SK-N-SH (cell line): ENCODE measurements at regions not wholly inside any gene's neighbourhood (a gene's known extent, or its start where the extent isn't known, plus 50 kb on each side); places are given as distances from the start of the nearest gene placed in this dataset.

Experiments
- CTCF ChIA-PET: fragments of 300-600, 350-600 bp; formaldehyde crosslinking; extraction: SDS; loops from one replicate; lab custom pipeline; 2021; lab: Yijun Ruan, JAX
- POLR2A ChIA-PET: fragments of 350-600 bp; sonication (Branson Sonifier 250); formaldehyde crosslinking; extraction: SDS; loops from one replicate; lab custom pipeline; 2020; ENCODE audit warnings: antibody characterized with exemption, inconsistent platforms; lab: Yijun Ruan, JAX
- DNase-seq: peaks from one replicate; pipeline ENCODE4 v3.0.0; 2012
- H2AFZ ChIP-seq: fragments of 200-600 bp; sonication (generic); 2 replicates; pipeline ENCODE4 v1.8.1; 2016; ENCODE audit warnings: antibody characterized with exemption, mild to moderate bottlenecking, low read depth
- H3F3A ChIP-seq: fragments of 200-600 bp; sonication (generic); replicated peaks from 2 replicates; pipeline ENCODE3; 2016; ENCODE audit warnings: antibody characterized with exemption, mild to moderate bottlenecking; ENCODE audit not compliant: insufficient read depth
- H3K27ac ChIP-seq, 2 experiments: fragments of 200-500 bp in 1 of 2; fragments of 200-600 bp in 1 of 2; sonication (Bioruptor generic) in 1 of 2; sonication (generic), shearing (Covaris generic) in 1 of 2; 2 replicates each; pipeline versions ENCODE4 v1.5.1 to v1.6.1; 2014 to 2016; ENCODE audit warnings: low read depth in 2 of 2, inconsistent platforms in 1 of 2, low read length in 1 of 2, mild to moderate bottlenecking in 1 of 2, mixed read lengths in 1 of 2
- H3K27me3 ChIP-seq: fragments of 200-600 bp; sonication (generic), shearing (Covaris generic); 2 replicates; pipeline ENCODE4 v1.6.1; 2016; ENCODE audit warnings: mixed run types; ENCODE audit not compliant: insufficient read depth
- H3K36me3 ChIP-seq, 2 experiments: fragments of 200-500 bp in 1 of 2; fragments of 200-600 bp in 1 of 2; sonication (Bioruptor generic) in 1 of 2; sonication (generic) in 1 of 2; replicated peaks in 1 of 2; 2 replicates each; pipeline versions ENCODE3 to v1.5.1; 2014 to 2016; ENCODE audit warnings: low read length in 1 of 2, mild to moderate bottlenecking in 1 of 2; ENCODE audit not compliant: insufficient read depth in 2 of 2, control insufficient read depth in 1 of 2
- H3K4me1 ChIP-seq, 2 experiments: fragments of 200-500 bp in 1 of 2; fragments of 200-600 bp in 1 of 2; sonication (Bioruptor generic) in 1 of 2; sonication (generic), shearing (Covaris generic) in 1 of 2; 2 replicates each; pipeline versions ENCODE4 v1.5.1 to v1.6.1; 2014 to 2016; ENCODE audit warnings: low read depth in 1 of 2, low read length in 1 of 2, mixed run types in 1 of 2; ENCODE audit not compliant: insufficient read depth in 2 of 2, control insufficient read depth in 1 of 2
- H3K4me2 ChIP-seq: fragments of 200-600 bp; sonication (generic), shearing (Covaris generic); 2 replicates; pipeline ENCODE4 v1.6.1; 2017; ENCODE audit warnings: mixed run types
- H3K4me3 ChIP-seq, 2 experiments: fragments of 200-500 bp in 1 of 2; fragments of 200-600 bp in 1 of 2; sonication (Bioruptor generic) in 1 of 2; sonication (generic), shearing (Covaris generic) in 1 of 2; 2 replicates each; pipeline versions ENCODE4 v1.5.1 to v1.8.1; 2014 to 2016; ENCODE audit warnings: low read depth in 2 of 2, inconsistent platforms in 1 of 2, low read length in 1 of 2, mild to moderate bottlenecking in 1 of 2, mixed read lengths in 1 of 2, moderate library complexity in 1 of 2
- H3K79me2 ChIP-seq: fragments of 200-600 bp; sonication (generic); 2 replicates; pipeline ENCODE4 v1.8.1; 2017; ENCODE audit warnings: mild to moderate bottlenecking; ENCODE audit not compliant: insufficient read depth
- H3K9ac ChIP-seq: fragments of 200-600 bp; sonication (generic); 2 replicates; pipeline ENCODE4 v1.6.1; 2017; ENCODE audit warnings: mixed run types
- H3K9me2 ChIP-seq: fragments of 200-600 bp; sonication (generic); 2 replicates; pipeline ENCODE4 v1.6.1; 2017; ENCODE audit warnings: mixed run types
- H3K9me3 ChIP-seq: fragments of 200-600 bp; sonication (generic); 2 replicates; pipeline ENCODE4 v1.6.1; 2017; ENCODE audit warnings: mixed run types, mild to moderate bottlenecking, moderate library complexity
- H4K20me1 ChIP-seq: fragments of 200-600 bp; sonication (generic); 2 replicates; pipeline ENCODE4 v1.6.1; 2017; ENCODE audit warnings: mild to moderate bottlenecking, mixed run types; ENCODE audit not compliant: insufficient read depth
- EP300 ChIP-seq, 2 experiments: IDR thresholded peaks; 2 replicates each; pipeline versions ENCODE4 v1.4.0 to v1.6.1; 2012; ENCODE audit warnings: borderline replicate concordance in 1 of 2, low read depth in 1 of 2, low read length in 1 of 2
- EZH2phosphoT487 ChIP-seq: fragments of 200-600 bp; sonication (generic); IDR thresholded peaks from 2 replicates; pipeline ENCODE4 v1.6.1; 2017; ENCODE audit warnings: low read depth, mixed run types, mild to moderate bottlenecking, antibody characterized with exemption, moderate library complexity, borderline replicate concordance
- FOSL2 ChIP-seq: IDR thresholded peaks from 2 replicates; pipeline ENCODE4 v1.4.0; 2012; ENCODE audit warnings: low read depth, mild to moderate bottlenecking, moderate library complexity, borderline replicate concordance
- FOXJ3 ChIP-seq: sonication (generic); formaldehyde crosslinking; IDR thresholded peaks from 2 replicates; pipeline ENCODE4 v1.5.1; 2020; ENCODE audit warnings: mild to moderate bottlenecking, missing genetic modification reagents
- GABPA ChIP-seq: IDR thresholded peaks from 2 replicates; pipeline ENCODE4 v1.4.0; 2012; ENCODE audit warnings: low read depth, mild to moderate bottlenecking
- JUND ChIP-seq: IDR thresholded peaks from 2 replicates; pipeline ENCODE4 v1.4.0; 2012
- NFIC ChIP-seq: IDR thresholded peaks from 2 replicates; pipeline ENCODE4 v1.4.0; 2012; ENCODE audit warnings: borderline replicate concordance
- POLR2AphosphoS5 ChIP-seq: IDR thresholded peaks from 2 replicates; pipeline ENCODE4 v1.6.1; 2012; ENCODE audit warnings: low read depth, low read length
- RAD21 ChIP-seq: IDR thresholded peaks from 2 replicates; pipeline ENCODE4 v1.6.1; 2012; ENCODE audit warnings: mild to moderate bottlenecking, low read length
- RFX5 ChIP-seq: IDR thresholded peaks from 2 replicates; pipeline ENCODE4 v1.6.1; 2012; ENCODE audit warnings: mild to moderate bottlenecking, improper control_type of control experiment, low read length
- SIN3A ChIP-seq: IDR thresholded peaks from 2 replicates; pipeline ENCODE4 v1.6.1; 2012; ENCODE audit warnings: low read depth, mild to moderate bottlenecking, low read length, moderate library complexity, borderline replicate concordance
- SMC3 ChIP-seq: IDR thresholded peaks from 2 replicates; pipeline ENCODE4 v1.6.1; 2012; ENCODE audit warnings: low read depth, low read length, improper control_type of control experiment
- TAF1 ChIP-seq: IDR thresholded peaks from 2 replicates; pipeline ENCODE4 v1.6.1; 2012; ENCODE audit warnings: low read depth, mild to moderate bottlenecking, low read length, moderate library complexity, borderline replicate concordance
- YY1 ChIP-seq: IDR thresholded peaks from 2 replicates; pipeline ENCODE4 v1.4.0; 2012; ENCODE audit warnings: low read depth, mild to moderate bottlenecking
- WGBS: methylation state at CpG from one replicate; pipeline ENCODE4 v1.1.6; 2017; ENCODE audit warnings: low lambda C conversion rate; 5-methylcytosine and 5-hydroxymethylcytosine counted together
- TF ChIP-seq, protein P1 (sequence below): fragments of 150-350 bp; IDR thresholded peaks from 2 replicates; pipeline ENCODE4 v1.6.1; 2016; ENCODE audit warnings: mild to moderate bottlenecking, low read depth, low read length
- TF ChIP-seq, protein P2 (sequence below): IDR thresholded peaks from 2 replicates; pipeline ENCODE4 v1.6.1; 2012; ENCODE audit warnings: mild to moderate bottlenecking, low read depth, low read length, moderate library complexity
- TF ChIP-seq, protein P3 (sequence below): IDR thresholded peaks from 2 replicates; pipeline ENCODE4 v1.4.0; 2012; ENCODE audit warnings: low read depth, borderline replicate concordance
- TF ChIP-seq, protein P4 (sequence below): fragments of 150-350 bp; IDR thresholded peaks from 2 replicates; pipeline ENCODE4 v1.6.1; 2017; ENCODE audit warnings: antibody characterized with exemption, low read length, low read depth, borderline replicate concordance
- TF ChIP-seq, protein P5 (sequence below): IDR thresholded peaks from 2 replicates; pipeline ENCODE4 v1.4.0; 2012; ENCODE audit warnings: low read depth, borderline replicate concordance
- TF ChIP-seq, protein P6 (sequence below): IDR thresholded peaks from 2 replicates; pipeline ENCODE4; 2012

DNA sequence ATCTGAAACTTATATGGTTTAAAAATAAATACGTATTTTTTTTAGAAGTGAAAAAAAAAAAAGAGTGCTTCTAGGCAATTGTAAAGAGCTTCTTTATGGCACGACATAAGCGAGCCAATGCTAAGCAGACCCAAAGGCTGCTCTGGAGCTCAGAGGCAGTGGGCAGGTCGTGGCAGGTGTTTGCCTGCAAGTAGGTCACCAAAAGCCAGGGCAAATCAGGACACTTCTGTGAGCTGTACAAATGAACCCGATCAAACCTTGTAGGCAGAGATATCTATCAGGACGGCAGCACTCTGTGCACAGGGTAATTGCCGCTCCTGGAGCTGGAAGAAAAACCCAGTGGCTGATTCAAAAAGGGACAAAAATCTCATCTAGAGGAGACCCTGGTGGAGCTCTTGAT, 75.9 kb downstream of the IRX2 start:
- Histone ChIP-seq H3K79me2 (no peaks in the 10 kb centered on the region), H3K4me2 (no peak overlapping the region), H3K9ac (no peak overlapping the region), H2AFZ (no peak overlapping the region), H3K9me2 (no peaks in the 10 kb centered on the region), H3K27me3 (no peaks in the 10 kb centered on the region; the same call in 1 of the 2 replicates), H4K20me1 (no peaks in the 10 kb centered on the region), H3K27ac (no peak overlapping the region), H3K4me1 (no peaks in the 10 kb centered on the region), H3K9me3 (no peaks in the 10 kb centered on the region), H3K4me3 (no peak overlapping the region), H3K36me3 (no peaks in the 10 kb centered on the region), H3F3A (no peaks in the 10 kb centered on the region)
- TF ChIP-seq EZH2phosphoT487 = no peak
- TF ChIP-seq POLR2AphosphoS5 = no peak
- TF ChIP-seq YY1 = no peak
- TF ChIP-seq SIN3A = no peak
- no peak for TF ChIP-seq FOSL2
- no peak for TF ChIP-seq SMC3
- TF ChIP-seq JUND = no peak
- no peak for TF ChIP-seq GABPA
- no peak for TF ChIP-seq TAF1
- TF ChIP-seq, protein P1, sequence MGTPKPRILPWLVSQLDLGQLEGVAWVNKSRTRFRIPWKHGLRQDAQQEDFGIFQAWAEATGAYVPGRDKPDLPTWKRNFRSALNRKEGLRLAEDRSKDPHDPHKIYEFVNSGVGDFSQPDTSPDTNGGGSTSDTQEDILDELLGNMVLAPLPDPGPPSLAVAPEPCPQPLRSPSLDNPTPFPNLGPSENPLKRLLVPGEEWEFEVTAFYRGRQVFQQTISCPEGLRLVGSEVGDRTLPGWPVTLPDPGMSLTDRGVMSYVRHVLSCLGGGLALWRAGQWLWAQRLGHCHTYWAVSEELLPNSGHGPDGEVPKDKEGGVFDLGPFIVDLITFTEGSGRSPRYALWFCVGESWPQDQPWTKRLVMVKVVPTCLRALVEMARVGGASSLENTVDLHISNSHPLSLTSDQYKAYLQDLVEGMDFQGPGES = no peak
- TF ChIP-seq RFX5 = no peak
- no peak for TF ChIP-seq EP300 (IDR thresholded peaks at IDR 0.05; ENCODE audit: borderline replicate concordance in 1 of 2, low read depth in 1 of 2, low read length in 1 of 2)
- TF ChIP-seq, protein P2, sequence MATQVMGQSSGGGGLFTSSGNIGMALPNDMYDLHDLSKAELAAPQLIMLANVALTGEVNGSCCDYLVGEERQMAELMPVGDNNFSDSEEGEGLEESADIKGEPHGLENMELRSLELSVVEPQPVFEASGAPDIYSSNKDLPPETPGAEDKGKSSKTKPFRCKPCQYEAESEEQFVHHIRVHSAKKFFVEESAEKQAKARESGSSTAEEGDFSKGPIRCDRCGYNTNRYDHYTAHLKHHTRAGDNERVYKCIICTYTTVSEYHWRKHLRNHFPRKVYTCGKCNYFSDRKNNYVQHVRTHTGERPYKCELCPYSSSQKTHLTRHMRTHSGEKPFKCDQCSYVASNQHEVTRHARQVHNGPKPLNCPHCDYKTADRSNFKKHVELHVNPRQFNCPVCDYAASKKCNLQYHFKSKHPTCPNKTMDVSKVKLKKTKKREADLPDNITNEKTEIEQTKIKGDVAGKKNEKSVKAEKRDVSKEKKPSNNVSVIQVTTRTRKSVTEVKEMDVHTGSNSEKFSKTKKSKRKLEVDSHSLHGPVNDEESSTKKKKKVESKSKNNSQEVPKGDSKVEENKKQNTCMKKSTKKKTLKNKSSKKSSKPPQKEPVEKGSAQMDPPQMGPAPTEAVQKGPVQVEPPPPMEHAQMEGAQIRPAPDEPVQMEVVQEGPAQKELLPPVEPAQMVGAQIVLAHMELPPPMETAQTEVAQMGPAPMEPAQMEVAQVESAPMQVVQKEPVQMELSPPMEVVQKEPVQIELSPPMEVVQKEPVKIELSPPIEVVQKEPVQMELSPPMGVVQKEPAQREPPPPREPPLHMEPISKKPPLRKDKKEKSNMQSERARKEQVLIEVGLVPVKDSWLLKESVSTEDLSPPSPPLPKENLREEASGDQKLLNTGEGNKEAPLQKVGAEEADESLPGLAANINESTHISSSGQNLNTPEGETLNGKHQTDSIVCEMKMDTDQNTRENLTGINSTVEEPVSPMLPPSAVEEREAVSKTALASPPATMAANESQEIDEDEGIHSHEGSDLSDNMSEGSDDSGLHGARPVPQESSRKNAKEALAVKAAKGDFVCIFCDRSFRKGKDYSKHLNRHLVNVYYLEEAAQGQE = no peak
- TF ChIP-seq, protein P3, sequence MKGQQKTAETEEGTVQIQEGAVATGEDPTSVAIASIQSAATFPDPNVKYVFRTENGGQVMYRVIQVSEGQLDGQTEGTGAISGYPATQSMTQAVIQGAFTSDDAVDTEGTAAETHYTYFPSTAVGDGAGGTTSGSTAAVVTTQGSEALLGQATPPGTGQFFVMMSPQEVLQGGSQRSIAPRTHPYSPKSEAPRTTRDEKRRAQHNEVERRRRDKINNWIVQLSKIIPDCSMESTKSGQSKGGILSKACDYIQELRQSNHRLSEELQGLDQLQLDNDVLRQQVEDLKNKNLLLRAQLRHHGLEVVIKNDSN = no peak
- no peak for TF ChIP-seq NFIC
- TF ChIP-seq, protein P4, sequence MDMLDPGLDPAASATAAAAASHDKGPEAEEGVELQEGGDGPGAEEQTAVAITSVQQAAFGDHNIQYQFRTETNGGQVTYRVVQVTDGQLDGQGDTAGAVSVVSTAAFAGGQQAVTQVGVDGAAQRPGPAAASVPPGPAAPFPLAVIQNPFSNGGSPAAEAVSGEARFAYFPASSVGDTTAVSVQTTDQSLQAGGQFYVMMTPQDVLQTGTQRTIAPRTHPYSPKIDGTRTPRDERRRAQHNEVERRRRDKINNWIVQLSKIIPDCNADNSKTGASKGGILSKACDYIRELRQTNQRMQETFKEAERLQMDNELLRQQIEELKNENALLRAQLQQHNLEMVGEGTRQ = no peak
- no peak for TF ChIP-seq FOXJ3 (CRISPR knock-in tag)
- TF ChIP-seq, protein P5, sequence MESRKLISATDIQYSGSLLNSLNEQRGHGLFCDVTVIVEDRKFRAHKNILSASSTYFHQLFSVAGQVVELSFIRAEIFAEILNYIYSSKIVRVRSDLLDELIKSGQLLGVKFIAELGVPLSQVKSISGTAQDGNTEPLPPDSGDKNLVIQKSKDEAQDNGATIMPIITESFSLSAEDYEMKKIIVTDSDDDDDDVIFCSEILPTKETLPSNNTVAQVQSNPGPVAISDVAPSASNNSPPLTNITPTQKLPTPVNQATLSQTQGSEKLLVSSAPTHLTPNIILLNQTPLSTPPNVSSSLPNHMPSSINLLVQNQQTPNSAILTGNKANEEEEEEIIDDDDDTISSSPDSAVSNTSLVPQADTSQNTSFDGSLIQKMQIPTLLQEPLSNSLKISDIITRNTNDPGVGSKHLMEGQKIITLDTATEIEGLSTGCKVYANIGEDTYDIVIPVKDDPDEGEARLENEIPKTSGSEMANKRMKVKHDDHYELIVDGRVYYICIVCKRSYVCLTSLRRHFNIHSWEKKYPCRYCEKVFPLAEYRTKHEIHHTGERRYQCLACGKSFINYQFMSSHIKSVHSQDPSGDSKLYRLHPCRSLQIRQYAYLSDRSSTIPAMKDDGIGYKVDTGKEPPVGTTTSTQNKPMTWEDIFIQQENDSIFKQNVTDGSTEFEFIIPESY = no peak
- no peak for TF ChIP-seq RAD21
- TF ChIP-seq, protein P6, sequence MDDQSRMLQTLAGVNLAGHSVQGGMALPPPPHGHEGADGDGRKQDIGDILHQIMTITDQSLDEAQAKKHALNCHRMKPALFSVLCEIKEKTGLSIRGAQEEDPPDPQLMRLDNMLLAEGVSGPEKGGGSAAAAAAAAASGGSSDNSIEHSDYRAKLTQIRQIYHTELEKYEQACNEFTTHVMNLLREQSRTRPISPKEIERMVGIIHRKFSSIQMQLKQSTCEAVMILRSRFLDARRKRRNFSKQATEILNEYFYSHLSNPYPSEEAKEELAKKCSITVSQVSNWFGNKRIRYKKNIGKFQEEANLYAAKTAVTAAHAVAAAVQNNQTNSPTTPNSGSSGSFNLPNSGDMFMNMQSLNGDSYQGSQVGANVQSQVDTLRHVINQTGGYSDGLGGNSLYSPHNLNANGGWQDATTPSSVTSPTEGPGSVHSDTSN = no peak
- DNase-seq = no peak
- POLR2A ChIA-PET = no interaction called here
- CTCF ChIA-PET = no interaction called here
- WGBS = 4% methylated on average over 7 of the region's 7 CpGs
